Ramos (cell line): ENCODE measurements at regions not wholly inside any gene's neighbourhood (a gene's known extent, or its start where the extent isn't known, plus 50 kb on each side); places are given as distances from the start of the nearest gene placed in this dataset.
"Not testable (repeated sequence)": the region's sequence is repeated elsewhere in the genome, so short reads cannot be mapped to it uniquely, and the experiment has no call there.

ENCODE experiments used
- in situ Hi-C: fragments of 300-500 bp; cut with MboI; formaldehyde crosslinking; loops from one replicate; pipeline ENCODE4 v1.14.3; 2022; ENCODE audit warnings: low sequenced_read_pairs; ENCODE audit not compliant: unreplicated experiment

GRCh38 chr12:23211384-23212320, 586.7 kb downstream of the ETNK1 start:
- in situ Hi-C loops = loop anchor here (25.0 kb wide), 1 partner anchor 1926 kb away; no protein-coding TSS in a partner anchor

GRCh38 chr12:23217158-23217557, 592.2 kb downstream of the ETNK1 start:
- in situ Hi-C loops = loop anchor here (25.0 kb wide), 1 partner anchor 1920 kb away; no protein-coding TSS in a partner anchor

GRCh38 chr12:23217667-23218066, 592.7 kb downstream of the ETNK1 start:
- in situ Hi-C loops = loop anchor here (25.0 kb wide), 1 partner anchor 1920 kb away; no protein-coding TSS in a partner anchor

GRCh38 chr12:23221066-23221465, 596.1 kb downstream of the ETNK1 start:
- in situ Hi-C loops = loop anchor here (25.0 kb wide), 1 partner anchor 1916 kb away; no protein-coding TSS in a partner anchor

- in situ Hi-C loops = loop anchor here (25.0 kb wide), 1 partner anchor 1915 kb away; no protein-coding TSS in a partner anchor
Observed at GRCh38 chr12:23221926-23222325, 597.0 kb downstream of the ETNK1 start.

- in situ Hi-C loops = loop anchor here (25.0 kb wide), 1 partner anchor 1914 kb away; no protein-coding TSS in a partner anchor
Observed at GRCh38 chr12:23222801-23223200, 597.8 kb downstream of the ETNK1 start.

GRCh38 chr12:23228101-23228500, 603.1 kb downstream of the ETNK1 start:
- in situ Hi-C loops = no loop called here

- in situ Hi-C loops = no loop called here
Observed at GRCh38 chr12:23230899-23231298, 605.9 kb downstream of the ETNK1 start.

GRCh38 chr12:23236066-23236780, 611.3 kb downstream of the ETNK1 start:
- in situ Hi-C loops = no loop called here

GRCh38 chr12:23236811-23237210, 611.8 kb downstream of the ETNK1 start:
- in situ Hi-C loops = no loop called here

- in situ Hi-C loops = no loop called here
Observed at GRCh38 chr12:23238190-23238589, 613.2 kb downstream of the ETNK1 start.

- in situ Hi-C loops = no loop called here
Observed at GRCh38 chr12:23238957-23239356, 614.0 kb downstream of the ETNK1 start.

GRCh38 chr12:23245186-23245585, 620.2 kb downstream of the ETNK1 start:
- in situ Hi-C loops = no loop called here

- in situ Hi-C loops = no loop called here
Observed at GRCh38 chr12:23253191-23253590, 628.2 kb downstream of the ETNK1 start.

GRCh38 chr12:23253910-23254309, 628.9 kb downstream of the ETNK1 start:
- in situ Hi-C loops = not testable (repeated sequence)

GRCh38 chr12:23259558-23259957, 634.6 kb downstream of the ETNK1 start:
- in situ Hi-C loops = no loop called here

GRCh38 chr12:23262670-23263069, 637.7 kb downstream of the ETNK1 start:
- in situ Hi-C loops = no loop called here

GRCh38 chr12:23277831-23278230, 652.9 kb downstream of the ETNK1 start:
- in situ Hi-C loops = no loop called here

GRCh38 chr12:23281295-23281694, 656.3 kb downstream of the ETNK1 start:
- in situ Hi-C loops = no loop called here

- in situ Hi-C loops = no loop called here
Observed at GRCh38 chr12:23282701-23283100, 657.7 kb downstream of the ETNK1 start.
